IMR-90 (cell line): ENCODE measurements at regions not wholly inside any gene's neighbourhood (a gene's known extent, or its start where the extent isn't known, plus 50 kb on each side); places are given as distances from the start of the nearest gene placed in this dataset.

Source experiments
- ATAC-seq: fragments of 200-7000 bp; cut with Tn5 transposase; 2 replicates; pipeline ENCODE4 v1.9.1; 2020; ENCODE audit warnings: low read depth, mild to moderate bottlenecking, moderate library complexity
- BruUV-seq: library from RNA; stranded (reverse); fragments of 400-500 nt; replicated peaks from 2 replicates; lab custom pipeline; 2021; lab: Mats Ljungman, UMichigan
- CTCF ChIA-PET: fragments of 300-600 bp; formaldehyde crosslinking; extraction: SDS; loops from one replicate; lab custom pipeline; 2021; ENCODE audit warnings: antibody characterized with exemption; lab: Yijun Ruan, JAX
- POLR2A ChIA-PET: fragments of 300-600 bp; sonication (Branson Sonifier 250); formaldehyde crosslinking; loops from one replicate; lab custom pipeline; 2022; ENCODE audit warnings: antibody characterized with exemption; ENCODE audit not compliant: unreplicated experiment; lab: Charles Lee
- DNase-seq: peaks from one replicate; pipeline ENCODE4 v3.0.0; 2013
- H2AFZ ChIP-seq: replicated peaks from 2 replicates; pipeline ENCODE3; 2013; ENCODE audit warnings: low read length, mild to moderate bottlenecking; ENCODE audit not compliant: poor library complexity
- H2AK5ac ChIP-seq: 2 replicates; pipeline ENCODE4 v1.6.1; 2013; ENCODE audit warnings: low read depth, low read length, inconsistent platforms
- H2AK9ac ChIP-seq: replicated peaks from 2 replicates; pipeline ENCODE3; 2013; ENCODE audit warnings: mild to moderate bottlenecking, low read depth, low read length, moderate library complexity; ENCODE audit not compliant: poor library complexity
- H2BK120ac ChIP-seq: 2 replicates; pipeline ENCODE4 v1.6.1; 2013; ENCODE audit warnings: low read depth, low read length, inconsistent platforms
- H2BK15ac ChIP-seq: 3 replicates; pipeline ENCODE4 v1.6.1; 2013; ENCODE audit warnings: low read depth, low read length, inconsistent platforms
- H2BK20ac ChIP-seq: 2 replicates; pipeline ENCODE4 v1.6.1; 2013; ENCODE audit warnings: low read depth, mild to moderate bottlenecking, inconsistent platforms, low read length, moderate library complexity
- H2BK5ac ChIP-seq: 2 replicates; pipeline ENCODE4 v1.6.1; 2013; ENCODE audit warnings: mild to moderate bottlenecking, low read depth, low read length, inconsistent platforms; ENCODE audit not compliant: poor library complexity, severe bottlenecking
- H3K14ac ChIP-seq: replicated peaks from 2 replicates; pipeline ENCODE4 v1.6.1; 2013; ENCODE audit warnings: low read depth, low read length, inconsistent platforms
- H3K18ac ChIP-seq: 2 replicates; pipeline ENCODE4 v1.6.1; 2013; ENCODE audit warnings: low read depth, low read length, control low read depth
- H3K23ac ChIP-seq: 2 replicates; pipeline ENCODE4 v1.6.1; 2013; ENCODE audit warnings: low read depth, low read length, inconsistent platforms
- H3K27ac ChIP-seq: 2 replicates; pipeline ENCODE4 v1.5.1; 2013; ENCODE audit warnings: mild to moderate bottlenecking, control low read depth, low read length; ENCODE audit not compliant: insufficient read depth
- H3K27me3 ChIP-seq: 2 replicates; pipeline ENCODE4 v1.6.1; 2013; ENCODE audit warnings: low read length; ENCODE audit not compliant: control insufficient read depth, insufficient read depth
- H3K36me3 ChIP-seq: 2 replicates; pipeline ENCODE4 v1.6.1; 2013; ENCODE audit warnings: low read length, mixed read lengths; ENCODE audit not compliant: control insufficient read depth, insufficient read depth
- H3K4ac ChIP-seq: 2 replicates; pipeline ENCODE4 v1.6.1; 2013; ENCODE audit warnings: low read depth, low read length, inconsistent platforms
- H3K4me1 ChIP-seq: 2 replicates; pipeline ENCODE4 v1.6.1; 2013; ENCODE audit warnings: low read length, mixed read lengths; ENCODE audit not compliant: control insufficient read depth, insufficient read depth
- H3K4me2 ChIP-seq: 2 replicates; pipeline ENCODE4 v1.6.1; 2013; ENCODE audit warnings: low read depth, mild to moderate bottlenecking, control low read depth, low read length, moderate library complexity
- H3K4me3 ChIP-seq: 2 replicates; pipeline ENCODE4 v1.5.1; 2013; ENCODE audit warnings: low read depth, mild to moderate bottlenecking, control low read depth, low read length, moderate library complexity; ENCODE audit not compliant: insufficient read depth
- H3K56ac ChIP-seq: 2 replicates; pipeline ENCODE4 v1.6.1; 2013; ENCODE audit warnings: low read length, inconsistent platforms; ENCODE audit not compliant: insufficient read depth; ENCODE audit errors: extremely low read depth
- H3K79me1 ChIP-seq, 2 experiments: 2 replicates each; pipeline ENCODE4 v1.6.1; 2013; ENCODE audit warnings: low read length in 2 of 2, inconsistent platforms in 1 of 2, low read depth in 1 of 2
- H3K9ac ChIP-seq: 2 replicates; pipeline ENCODE4 v1.6.1; 2013; ENCODE audit warnings: low read depth, low read length, control low read depth
- H3K9me1 ChIP-seq: 2 replicates; pipeline ENCODE4 v1.6.1; 2013; ENCODE audit warnings: low read length, inconsistent platforms; ENCODE audit not compliant: insufficient read depth
- H3K9me3 ChIP-seq: 2 replicates; pipeline ENCODE4 v1.6.1; 2013; ENCODE audit warnings: low read length; ENCODE audit not compliant: control insufficient read depth, insufficient read depth
- H4K20me1 ChIP-seq: 2 replicates; pipeline ENCODE4 v1.6.1; 2013; ENCODE audit warnings: low read length, inconsistent platforms; ENCODE audit not compliant: insufficient read depth
- H4K5ac ChIP-seq: 2 replicates; pipeline ENCODE4 v1.6.1; 2013; ENCODE audit warnings: mild to moderate bottlenecking, low read depth, low read length, control low read depth
- H4K8ac ChIP-seq, 2 experiments: 2 replicates each; pipeline ENCODE4 v1.6.1; 2013; ENCODE audit warnings: low read depth in 2 of 2, low read length in 2 of 2, control low read depth in 1 of 2, inconsistent platforms in 1 of 2
- H4K91ac ChIP-seq: 2 replicates; pipeline ENCODE4 v1.6.1; 2013; ENCODE audit warnings: low read depth, low read length, inconsistent platforms; ENCODE audit not compliant: insufficient read depth
- BHLHE40 ChIP-seq: fragments of 150-350 bp; IDR thresholded peaks from 2 replicates; pipeline ENCODE4 v1.6.1; 2016; ENCODE audit warnings: mild to moderate bottlenecking, low read depth, low read length
- CEBPB ChIP-seq: IDR thresholded peaks from 2 replicates; pipeline ENCODE4 v1.6.1; 2012; ENCODE audit warnings: low read depth, low read length, improper control_type of control experiment
- CHD1 ChIP-seq: IDR thresholded peaks from 2 replicates; pipeline ENCODE4 v1.6.1; 2012; ENCODE audit warnings: low read depth, low read length, improper control_type of control experiment
- FOS ChIP-seq: fragments of 150-350 bp; IDR thresholded peaks from 2 replicates; pipeline ENCODE4 v1.6.1; 2016; ENCODE audit warnings: low read depth, low read length
- MAFK ChIP-seq: IDR thresholded peaks from 2 replicates; pipeline ENCODE4 v1.6.1; 2012; ENCODE audit warnings: low read depth, low read length, improper control_type of control experiment
- MXI1 ChIP-seq: IDR thresholded peaks from 2 replicates; pipeline ENCODE4 v1.6.1; 2012; ENCODE audit warnings: low read depth, mild to moderate bottlenecking, low read length, moderate library complexity, borderline replicate concordance
- NFE2L2 ChIP-seq: fragments of 150-350 bp; IDR thresholded peaks from 2 replicates; pipeline ENCODE4 v1.6.1; 2016; ENCODE audit warnings: low read depth, mild to moderate bottlenecking, low read length
- POLR2A ChIP-seq: IDR thresholded peaks from 2 replicates; pipeline ENCODE4 v1.6.1; 2012; ENCODE audit warnings: mild to moderate bottlenecking, low read depth, low read length
- RCOR1 ChIP-seq: IDR thresholded peaks from 2 replicates; pipeline ENCODE4 v1.6.1; 2012; ENCODE audit warnings: mild to moderate bottlenecking, low read length, improper control_type of control experiment; ENCODE audit not compliant: insufficient replicate concordance
- RFX5 ChIP-seq: IDR thresholded peaks from 2 replicates; pipeline ENCODE4 v1.8.0; 2012; ENCODE audit warnings: low read depth, mild to moderate bottlenecking, low read length, moderate library complexity
- SMC3 ChIP-seq: fragments of 150-350 bp; IDR thresholded peaks from 2 replicates; pipeline ENCODE4 v1.6.1; 2016; ENCODE audit warnings: low read depth, mild to moderate bottlenecking, antibody characterized with exemption, low read length, moderate library complexity
- WGBS, 2 experiments: methylation state at CpG; one replicate each; pipeline versions ENCODE4 v1.1.5 to v1.1.7; 2013; ENCODE audit warnings: missing lambda C conversion rate in 2 of 2; ENCODE audit not compliant: insufficient read length in 1 of 2; ENCODE audit errors: extremely low coverage in 2 of 2; 5-methylcytosine and 5-hydroxymethylcytosine counted together
- dilution Hi-C: fragments of 300-500 bp; cut with HindIII; formaldehyde crosslinking; loops from one replicate; pipeline ENCODE4 v1.14.3; 2018; ENCODE audit warnings: low sequenced_read_pairs; ENCODE audit not compliant: unreplicated experiment
- in situ Hi-C: fragments of 300-500 bp; cut with MboI; formaldehyde crosslinking; loops from 3 replicates; pipeline ENCODE4 v1.14.3; 2019; ENCODE audit warnings: low sequenced_read_pairs, inconsistent platforms, mixed read lengths
- intact Hi-C: fragments of 100-400 bp; cut with micrococcal nuclease; formaldehyde crosslinking; loops from 2 replicates; pipeline ENCODE4 v1.10.0; 2022
- TF ChIP-seq, protein P1 (sequence below): conservative IDR thresholded peaks from 2 replicates; pipeline ENCODE4 v1.5.1; 2012; ENCODE audit warnings: mild to moderate bottlenecking, low read depth, low read length, improper control_type of control experiment
- TF ChIP-seq, protein P2 (sequence below): fragments of 150-350 bp; IDR thresholded peaks from 2 replicates; pipeline ENCODE4 v1.6.1; 2017; ENCODE audit warnings: mild to moderate bottlenecking, antibody characterized with exemption, low read length, low read depth
- TF ChIP-seq, protein P3 (sequence below): fragments of 150-350 bp; IDR thresholded peaks from 2 replicates; pipeline ENCODE4 v1.6.1; 2016; ENCODE audit warnings: low read depth, mild to moderate bottlenecking, low read length, moderate library complexity, borderline replicate concordance

DNA sequence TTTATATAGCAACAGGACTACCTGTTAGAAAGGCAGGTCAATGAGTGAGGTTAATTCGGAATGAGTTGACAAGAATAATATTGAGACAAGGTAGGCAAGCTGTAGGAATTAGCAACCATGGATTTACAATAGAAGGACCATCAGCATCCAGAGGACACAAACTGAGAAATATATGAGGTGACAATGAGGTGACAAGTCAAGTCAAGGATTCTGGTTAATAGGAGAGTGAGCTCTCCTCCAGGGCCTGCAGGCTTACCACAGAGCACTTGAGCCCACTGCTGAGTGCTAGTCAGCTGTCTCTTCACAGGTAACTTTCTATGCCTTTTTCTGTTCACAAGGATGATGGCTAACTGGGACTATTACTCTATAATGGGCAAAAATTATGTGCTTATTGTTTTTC is 227.2 kb downstream of the MRPS30 start:
- Histone ChIP-seq H4K5ac (no peak overlapping the region), H3K9me3 (no peaks in the 10 kb centered on the region), H3K27me3 (no peaks in the 10 kb centered on the region), H3K36me3 (no peaks in the 10 kb centered on the region), H3K4me1 (no peaks in the 10 kb centered on the region), H2BK20ac (no peak overlapping the region), H3K4me3 (no peak overlapping the region), H3K56ac (no peak overlapping the region), H4K91ac (no peak overlapping the region), H2BK5ac (no peak overlapping the region), H3K4ac (no peak overlapping the region), H2AK5ac (no peak overlapping the region), H3K9ac (no peak overlapping the region), H3K14ac (no peak overlapping the region), H3K27ac (no peak overlapping the region), H2AFZ (no peak overlapping the region), H2BK120ac (no peak overlapping the region), H2BK15ac (no peak overlapping the region), H4K8ac (no peak overlapping the region), H3K23ac (no peak overlapping the region), H3K18ac (no peak overlapping the region), H4K20me1 (no peaks in the 10 kb centered on the region), H3K9me1 (no peaks in the 10 kb centered on the region), H2AK9ac (no peak overlapping the region), H3K4me2 (no peak overlapping the region), H3K79me1 (no peaks in the 10 kb centered on the region)
- TF ChIP-seq CHD1: no peak
- no peak for TF ChIP-seq MXI1
- TF ChIP-seq CEBPB: no peak
- TF ChIP-seq BHLHE40: no peak
- no peak for TF ChIP-seq POLR2A
- TF ChIP-seq, protein P1, sequence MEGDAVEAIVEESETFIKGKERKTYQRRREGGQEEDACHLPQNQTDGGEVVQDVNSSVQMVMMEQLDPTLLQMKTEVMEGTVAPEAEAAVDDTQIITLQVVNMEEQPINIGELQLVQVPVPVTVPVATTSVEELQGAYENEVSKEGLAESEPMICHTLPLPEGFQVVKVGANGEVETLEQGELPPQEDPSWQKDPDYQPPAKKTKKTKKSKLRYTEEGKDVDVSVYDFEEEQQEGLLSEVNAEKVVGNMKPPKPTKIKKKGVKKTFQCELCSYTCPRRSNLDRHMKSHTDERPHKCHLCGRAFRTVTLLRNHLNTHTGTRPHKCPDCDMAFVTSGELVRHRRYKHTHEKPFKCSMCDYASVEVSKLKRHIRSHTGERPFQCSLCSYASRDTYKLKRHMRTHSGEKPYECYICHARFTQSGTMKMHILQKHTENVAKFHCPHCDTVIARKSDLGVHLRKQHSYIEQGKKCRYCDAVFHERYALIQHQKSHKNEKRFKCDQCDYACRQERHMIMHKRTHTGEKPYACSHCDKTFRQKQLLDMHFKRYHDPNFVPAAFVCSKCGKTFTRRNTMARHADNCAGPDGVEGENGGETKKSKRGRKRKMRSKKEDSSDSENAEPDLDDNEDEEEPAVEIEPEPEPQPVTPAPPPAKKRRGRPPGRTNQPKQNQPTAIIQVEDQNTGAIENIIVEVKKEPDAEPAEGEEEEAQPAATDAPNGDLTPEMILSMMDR: no peak
- TF ChIP-seq SMC3: no peak
- TF ChIP-seq, protein P2, sequence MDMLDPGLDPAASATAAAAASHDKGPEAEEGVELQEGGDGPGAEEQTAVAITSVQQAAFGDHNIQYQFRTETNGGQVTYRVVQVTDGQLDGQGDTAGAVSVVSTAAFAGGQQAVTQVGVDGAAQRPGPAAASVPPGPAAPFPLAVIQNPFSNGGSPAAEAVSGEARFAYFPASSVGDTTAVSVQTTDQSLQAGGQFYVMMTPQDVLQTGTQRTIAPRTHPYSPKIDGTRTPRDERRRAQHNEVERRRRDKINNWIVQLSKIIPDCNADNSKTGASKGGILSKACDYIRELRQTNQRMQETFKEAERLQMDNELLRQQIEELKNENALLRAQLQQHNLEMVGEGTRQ: no peak
- TF ChIP-seq NFE2L2: no peak
- TF ChIP-seq RFX5: no peak
- no peak for TF ChIP-seq FOS
- TF ChIP-seq MAFK: no peak
- TF ChIP-seq, protein P3, sequence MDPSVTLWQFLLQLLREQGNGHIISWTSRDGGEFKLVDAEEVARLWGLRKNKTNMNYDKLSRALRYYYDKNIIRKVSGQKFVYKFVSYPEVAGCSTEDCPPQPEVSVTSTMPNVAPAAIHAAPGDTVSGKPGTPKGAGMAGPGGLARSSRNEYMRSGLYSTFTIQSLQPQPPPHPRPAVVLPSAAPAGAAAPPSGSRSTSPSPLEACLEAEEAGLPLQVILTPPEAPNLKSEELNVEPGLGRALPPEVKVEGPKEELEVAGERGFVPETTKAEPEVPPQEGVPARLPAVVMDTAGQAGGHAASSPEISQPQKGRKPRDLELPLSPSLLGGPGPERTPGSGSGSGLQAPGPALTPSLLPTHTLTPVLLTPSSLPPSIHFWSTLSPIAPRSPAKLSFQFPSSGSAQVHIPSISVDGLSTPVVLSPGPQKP: no peak
- TF ChIP-seq RCOR1: no peak
- in situ Hi-C loops (no loop called here), intact Hi-C loops (loop anchor here (5.0 kb wide), 1 partner anchor 736 kb away; no protein-coding TSS in a partner anchor), dilution Hi-C loops (no loop called here)
- DNase-seq: no peak
- ChIA-PET CTCF (no interaction called here), POLR2A (no interaction called here)
- no peak for ATAC-seq
- no TSS peak for BruUV-seq
- no CpG with 5 or more reads among the region's 1 CpG for WGBS, 2 experiments
